ENCODE measurements at regions not wholly inside any gene's neighbourhood (a gene's known extent, or its start where the extent isn't known, plus 50 kb on each side); places are given as distances from the start of the nearest gene placed in this dataset.

GRCh38 chr5:38714240-38714639 lies 131.6 kb upstream of the OSMR start:
- DNase-seq (ENCODE audit: low read depth in 1 of 2, low spot score in 2 of 2), result no peak
- Histone ChIP-seq H3K4me3 (ENCODE audit: extremely low read depth in 1 of 4, insufficient read depth in 2 of 4, low read depth in 3 of 4, low read length in 4 of 4) (no peak overlapping the region), H2BK20ac (ENCODE audit: low read length) (no peak overlapping the region), H2BK5ac (ENCODE audit: low read depth, low read length) (no peak overlapping the region), H2AK5ac (ENCODE audit: low read depth, low read length) (no peak overlapping the region), H3K9me3 (ENCODE audit: insufficient read depth in 2 of 2, low read depth in 1 of 2, low read length in 1 of 2) (no peaks in the 10 kb centered on the region), H4K5ac (ENCODE audit: insufficient read length, low read depth, low read length) (no peak overlapping the region), H3K36me3 (ENCODE audit: control insufficient read depth in 2 of 4, insufficient read depth in 4 of 4, low read length in 3 of 4) (no peaks in the 10 kb centered on the region), H3K18ac (ENCODE audit: extremely low read depth, low read length) (no peak overlapping the region), H3K23me2 (ENCODE audit: low read depth, low read length) (no peaks in the 10 kb centered on the region; the same call in 1 of the 2 replicates), H3K79me1 (ENCODE audit: low read depth, low read length) (no peaks in the 10 kb centered on the region), H4K8ac (ENCODE audit: extremely low read depth, insufficient read depth, low read length) (no peak overlapping the region), H3K14ac (ENCODE audit: insufficient read length) (no peak overlapping the region), H2BK120ac (replicated peaks; ENCODE audit: low read depth, low read length) (no peak overlapping the region), H3K4ac (replicated peaks; ENCODE audit: insufficient read length, low read depth, low read length) (no peak overlapping the region), H3K27ac (ENCODE audit: low read depth, low read length) (no peak overlapping the region), H3K56ac (replicated peaks; ENCODE audit: insufficient read length, low read depth, low read length) (no peak overlapping the region), H3K4me2 (ENCODE audit: insufficient read depth in 1 of 2, low read depth in 2 of 2, low read length in 2 of 2) (no peak overlapping the region), H3K23ac (ENCODE audit: insufficient read length) (no peak overlapping the region), H3K27me3 (replicated peaks in 1 of 4; ENCODE audit: control insufficient read depth in 3 of 4, extremely low read depth in 1 of 4, insufficient read depth in 3 of 4, low read length in 3 of 4) (no peaks in the 10 kb centered on the region), H3K79me2 (ENCODE audit: control insufficient read depth in 1 of 2, insufficient read depth in 2 of 2, low read length in 2 of 2) (no peaks in the 10 kb centered on the region), H4K91ac (replicated peaks; ENCODE audit: insufficient read length, low read length) (no peak overlapping the region), H2AFZ (ENCODE audit: low read length) (no peak overlapping the region), H3K9ac (replicated peaks in 1 of 4; ENCODE audit: extremely low read depth in 1 of 4, low read depth in 3 of 4, low read length in 3 of 4) (no peak overlapping the region), H4K20me1 (replicated peaks in 1 of 2; ENCODE audit: control insufficient read depth in 1 of 2, insufficient read depth in 2 of 2, low read length in 2 of 2) (no peaks in the 10 kb centered on the region), H2BK12ac (ENCODE audit: low read depth, low read length) (no peak overlapping the region), H2BK15ac (ENCODE audit: low read length) (no peak overlapping the region), H3K4me1 (replicated peaks in 1 of 4; ENCODE audit: control insufficient read depth in 3 of 4, insufficient read depth in 4 of 4, low read length in 3 of 4) (no peaks in the 10 kb centered on the region)
- no peak for FAIRE-seq
- 85% methylated on average over 3 of the region's 3 CpGs; no CpG with 5 or more reads in 1 of the 2 experiments for WGBS, 2 experiments (ENCODE audit: extremely low coverage in 1 of 2, insufficient coverage in 1 of 2, insufficient read length in 1 of 2, insufficient replicate concordance in 2 of 2, low coverage in 1 of 2, low lambda C conversion rate in 2 of 2, missing lambda C conversion rate in 1 of 2)
- POLR2A ChIA-PET (ENCODE audit: partially characterized antibody), result no interaction called here
- CTCF ChIA-PET (ENCODE audit: partially characterized antibody), result interaction anchor here (1.0 to 1.5 kb wide), 3 partner anchors 9 to 33 kb away, joined by 3 read pairs; no protein-coding TSS in a partner anchor
- no peak for TF ChIP-seq TEAD4 (IDR thresholded peaks at IDR 0.05; ENCODE audit: low read depth, low read length)

All from H1 (cell line).